ENCODE measurements at regions not wholly inside any gene's neighbourhood (a gene's known extent, or its start where the extent isn't known, plus 50 kb on each side); places are given as distances from the start of the nearest gene placed in this dataset.
A peak's percentile ranks its signal among the peaks of the same experiment; 100 is the strongest.

DNA sequence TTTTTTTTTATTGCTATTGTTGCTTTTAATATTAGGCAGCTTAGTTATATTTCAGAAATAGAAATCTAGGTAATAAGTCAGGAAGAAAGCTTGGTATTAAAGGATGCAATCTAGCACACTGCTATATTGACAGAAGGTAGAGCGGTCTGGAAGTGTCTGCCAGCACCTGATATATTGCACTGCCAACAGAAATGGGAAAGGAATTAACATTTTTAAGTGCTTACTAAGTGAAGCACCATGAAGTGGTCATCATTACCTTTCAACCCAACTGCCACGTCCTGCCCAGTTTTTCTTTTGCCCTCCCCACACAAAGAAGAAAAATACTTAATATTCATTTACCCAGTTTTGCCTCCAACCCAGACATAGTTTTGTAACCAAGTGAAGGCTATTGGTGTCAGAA lies 163.5 kb downstream of the KITLG start:
- Histone ChIP-seq H3K36me3 (no peaks in the 10 kb centered on the region), H3K4me1 (no peaks in the 10 kb centered on the region), H4K20me1 (ENCODE audit: low read depth) (no peaks in the 10 kb centered on the region), H3K79me2 (ENCODE audit: low read depth) (no peaks in the 10 kb centered on the region), H3K9ac (no peak overlapping the region), H3K27ac (no peak overlapping the region), H3K27me3 (no peaks in the 10 kb centered on the region), H3K4me3 (no peak overlapping the region), H3F3A (ENCODE audit: low read depth) (no peaks in the 10 kb centered on the region), H3K4me2 (no peak overlapping the region), H3K9me3 (ENCODE audit: low read depth) (no peaks in the 10 kb centered on the region), H2AFZ (replicated peaks) (no peak overlapping the region)
- TF ChIP-seq EZH2phosphoT487 (IDR thresholded peaks at IDR 0.05) (no peak), EZH2 (IDR thresholded peaks at IDR 0.05) (no peak)
- TF ChIP-seq, protein P1, sequence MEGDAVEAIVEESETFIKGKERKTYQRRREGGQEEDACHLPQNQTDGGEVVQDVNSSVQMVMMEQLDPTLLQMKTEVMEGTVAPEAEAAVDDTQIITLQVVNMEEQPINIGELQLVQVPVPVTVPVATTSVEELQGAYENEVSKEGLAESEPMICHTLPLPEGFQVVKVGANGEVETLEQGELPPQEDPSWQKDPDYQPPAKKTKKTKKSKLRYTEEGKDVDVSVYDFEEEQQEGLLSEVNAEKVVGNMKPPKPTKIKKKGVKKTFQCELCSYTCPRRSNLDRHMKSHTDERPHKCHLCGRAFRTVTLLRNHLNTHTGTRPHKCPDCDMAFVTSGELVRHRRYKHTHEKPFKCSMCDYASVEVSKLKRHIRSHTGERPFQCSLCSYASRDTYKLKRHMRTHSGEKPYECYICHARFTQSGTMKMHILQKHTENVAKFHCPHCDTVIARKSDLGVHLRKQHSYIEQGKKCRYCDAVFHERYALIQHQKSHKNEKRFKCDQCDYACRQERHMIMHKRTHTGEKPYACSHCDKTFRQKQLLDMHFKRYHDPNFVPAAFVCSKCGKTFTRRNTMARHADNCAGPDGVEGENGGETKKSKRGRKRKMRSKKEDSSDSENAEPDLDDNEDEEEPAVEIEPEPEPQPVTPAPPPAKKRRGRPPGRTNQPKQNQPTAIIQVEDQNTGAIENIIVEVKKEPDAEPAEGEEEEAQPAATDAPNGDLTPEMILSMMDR (IDR thresholded peaks at IDR 0.05) = no peak
- Mint-ChIP-seq H3K9me3 (no peaks in the 10 kb centered on the region), H3K27ac (no peak overlapping the region), H3K4me3 (no peak overlapping the region), H3K4me1 (peaks cover 19% of the 10 kb centered on the region), H3K27me3 (ENCODE audit: insufficient read depth, low read depth) (no peaks in the 10 kb centered on the region), H3K36me3 (no peaks in the 10 kb centered on the region)
- DNase-seq (ENCODE audit: low spot score) = no peak

GRCh38 chr12:88417531-88417930 lies 162.7 kb downstream of the KITLG start:
- Histone ChIP-seq H3K4me1 (no peaks in the 10 kb centered on the region), H3K9me3 (ENCODE audit: low read depth) (no peaks in the 10 kb centered on the region), H3K4me2 (no peak overlapping the region), H2AFZ (replicated peaks) (no peak overlapping the region), H3K79me2 (ENCODE audit: low read depth) (no peaks in the 10 kb centered on the region), H3F3A (ENCODE audit: low read depth) (no peaks in the 10 kb centered on the region), H3K27me3 (no peaks in the 10 kb centered on the region), H3K4me3 (no peak overlapping the region), H3K36me3 (no peaks in the 10 kb centered on the region), H3K9ac (no peak overlapping the region), H3K27ac (no peak overlapping the region), H4K20me1 (ENCODE audit: low read depth) (no peaks in the 10 kb centered on the region)
- TF ChIP-seq EZH2 (IDR thresholded peaks at IDR 0.05) = no peak
- no peak for TF ChIP-seq EZH2phosphoT487 (IDR thresholded peaks at IDR 0.05)
- TF ChIP-seq, protein P1 (IDR thresholded peaks at IDR 0.05) = no peak
- Mint-ChIP-seq H3K4me1 (peaks cover 17% of the 10 kb centered on the region), H3K27me3 (ENCODE audit: insufficient read depth, low read depth) (no peaks in the 10 kb centered on the region), H3K36me3 (no peaks in the 10 kb centered on the region), H3K9me3 (no peaks in the 10 kb centered on the region), H3K4me3 (no peak overlapping the region), H3K27ac (no peak overlapping the region)
- no peak for DNase-seq (ENCODE audit: low spot score)

DNA sequence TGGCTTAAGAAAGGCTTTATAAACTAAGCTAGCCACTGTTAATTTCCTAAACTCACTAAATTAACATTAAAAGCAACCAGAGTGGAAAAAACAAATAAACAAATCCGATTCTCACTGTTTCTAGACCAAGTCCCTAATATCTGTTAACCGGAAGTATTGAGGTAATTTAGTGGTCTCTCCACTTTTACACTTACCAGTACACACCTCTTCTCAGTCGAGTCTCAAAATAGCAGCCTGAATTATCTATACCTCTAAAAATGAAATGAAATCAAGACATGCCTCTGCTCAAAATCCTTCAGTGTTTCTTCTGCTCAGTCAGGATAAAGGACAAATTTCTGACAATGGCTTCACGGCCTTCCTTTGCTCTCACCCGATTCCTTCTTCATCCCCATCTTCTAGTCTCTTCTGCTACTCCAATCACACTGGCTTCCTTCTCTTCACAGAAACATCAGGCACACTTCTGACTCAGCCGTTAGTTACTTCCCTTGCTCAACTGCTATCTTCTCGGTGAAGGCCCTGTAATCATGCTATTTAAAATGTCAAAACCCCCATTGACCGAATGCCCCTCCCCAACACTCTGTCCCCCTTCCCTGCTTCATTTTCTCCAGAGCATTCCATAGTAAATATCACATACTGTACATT lies 161.3 kb downstream of the KITLG start:
- H3K36me3 Mint-ChIP-seq = no peaks in the 10 kb centered on the region
- H3K36me3 ChIP-seq = no peaks in the 10 kb centered on the region
- TF ChIP-seq EZH2phosphoT487 (IDR thresholded peaks at IDR 0.05) (no peak), EZH2 (IDR thresholded peaks at IDR 0.05) (no peak)
- TF ChIP-seq, protein P1 (IDR thresholded peaks at IDR 0.05) = no peak
- H3K27ac ChIP-seq = no peak overlapping the region
- no peak overlapping the region for H3K4me2 ChIP-seq
- peaks cover 6% of the 10 kb centered on the region for H3K4me1 Mint-ChIP-seq
- peak overlapping the region; percentile 29 for H2AFZ ChIP-seq (replicated peaks)
- H3K9me3 ChIP-seq (ENCODE audit: low read depth) = no peaks in the 10 kb centered on the region
- H3K4me1 ChIP-seq = no peaks in the 10 kb centered on the region
- no peaks in the 10 kb centered on the region for H3K9me3 Mint-ChIP-seq
- DNase-seq (ENCODE audit: low spot score) = no peak
- no peak overlapping the region for H3K27ac Mint-ChIP-seq
- no peak overlapping the region for H3K4me3 Mint-ChIP-seq
- no peaks in the 10 kb centered on the region for H4K20me1 ChIP-seq (ENCODE audit: low read depth)
- no peak overlapping the region for H3K9ac ChIP-seq
- no peaks in the 10 kb centered on the region for H3K27me3 Mint-ChIP-seq (ENCODE audit: insufficient read depth, low read depth)
- H3F3A ChIP-seq (ENCODE audit: low read depth) = no peaks in the 10 kb centered on the region
- H3K27me3 ChIP-seq = no peaks in the 10 kb centered on the region
- no peak overlapping the region for H3K4me3 ChIP-seq
- H3K79me2 ChIP-seq (ENCODE audit: low read depth) = no peaks in the 10 kb centered on the region
